NCI-H1930 (cell line): ENCODE measurements at regions not wholly inside any gene's neighbourhood (a gene's known extent, or its start where the extent isn't known, plus 50 kb on each side); places are given as distances from the start of the nearest gene placed in this dataset.
"Not testable (repeated sequence)": the region's sequence is repeated elsewhere in the genome, so short reads cannot be mapped to it uniquely, and the experiment has no call there.

Experiments
- DNase-seq, 2 experiments: peaks; one replicate each; lab custom pipeline; 2025; lab: John Stamatoyannopoulos, UW

DNA sequence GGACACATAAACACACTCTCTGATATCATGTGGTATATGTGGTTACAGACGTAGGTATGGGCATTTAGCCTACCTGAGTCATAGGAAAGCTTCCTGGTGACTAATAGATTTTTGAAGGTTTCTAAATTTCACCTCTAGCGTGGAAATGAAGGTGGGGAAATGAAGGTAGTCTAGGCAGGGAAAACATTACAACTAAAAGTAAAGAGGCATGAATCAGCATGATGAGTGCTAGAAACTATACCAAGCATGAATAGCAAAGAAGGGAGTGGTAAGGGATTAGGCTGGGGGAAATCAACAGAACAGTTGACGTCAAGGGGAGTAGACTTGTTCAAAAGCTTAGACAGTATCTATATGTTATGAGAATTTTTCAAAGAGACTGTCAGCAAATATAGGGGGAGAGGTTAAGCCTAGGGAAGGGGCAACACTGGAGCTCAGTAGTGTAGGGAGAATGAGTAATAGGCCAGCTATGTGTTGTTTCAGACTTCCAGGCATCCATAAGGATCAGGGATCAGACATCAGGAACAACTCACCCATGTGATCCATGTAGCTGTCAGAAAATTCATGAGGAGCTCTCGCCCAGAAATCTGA is 279.3 kb upstream of the DIPK2B start:
- DNase-seq: no peak

- DNase-seq: no peak
Observed at GRCh38 chrX:45479196-45479834, 278.6 kb upstream of the DIPK2B start.

DNA sequence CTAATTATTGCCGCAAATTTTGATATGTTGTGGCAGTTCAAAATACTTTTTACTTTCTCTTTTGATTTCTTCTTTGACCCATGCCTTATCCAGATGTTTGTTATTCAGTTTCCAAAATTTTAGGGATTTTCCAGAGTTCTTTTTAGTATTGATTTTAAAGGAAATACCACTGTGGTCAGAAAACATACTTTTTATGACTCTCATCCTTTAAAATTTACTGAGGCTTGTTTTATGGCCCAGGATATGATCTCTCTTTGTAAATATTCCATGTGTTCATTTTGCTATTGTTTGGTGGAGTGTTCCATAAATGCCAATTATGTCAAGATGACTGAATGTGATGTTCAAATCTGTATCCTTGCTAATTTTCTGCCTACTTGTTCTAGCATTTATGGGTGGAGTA is 272.3 kb upstream of the DIPK2B start:
- no peak for DNase-seq

DNA sequence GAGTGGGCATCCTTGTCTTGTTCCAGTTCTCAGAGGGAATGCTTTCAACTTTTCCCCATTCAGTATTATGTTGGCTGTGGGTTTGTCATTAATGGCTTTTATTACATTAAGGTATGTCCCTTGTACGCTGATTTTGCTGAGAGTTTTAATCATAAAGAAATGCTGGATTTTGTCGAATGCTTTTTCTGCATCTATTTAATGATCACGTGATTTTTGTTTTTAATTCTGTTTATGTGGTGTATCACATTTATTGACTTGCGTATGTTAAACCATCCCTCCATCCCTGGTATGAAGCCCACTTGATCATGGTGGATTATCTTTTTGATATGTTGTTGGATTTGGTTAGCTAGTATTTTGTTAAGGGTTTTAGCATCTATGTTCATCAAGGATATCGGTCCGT is 266.9 kb upstream of the DIPK2B start:
- DNase-seq: not testable (repeated sequence)

DNA sequence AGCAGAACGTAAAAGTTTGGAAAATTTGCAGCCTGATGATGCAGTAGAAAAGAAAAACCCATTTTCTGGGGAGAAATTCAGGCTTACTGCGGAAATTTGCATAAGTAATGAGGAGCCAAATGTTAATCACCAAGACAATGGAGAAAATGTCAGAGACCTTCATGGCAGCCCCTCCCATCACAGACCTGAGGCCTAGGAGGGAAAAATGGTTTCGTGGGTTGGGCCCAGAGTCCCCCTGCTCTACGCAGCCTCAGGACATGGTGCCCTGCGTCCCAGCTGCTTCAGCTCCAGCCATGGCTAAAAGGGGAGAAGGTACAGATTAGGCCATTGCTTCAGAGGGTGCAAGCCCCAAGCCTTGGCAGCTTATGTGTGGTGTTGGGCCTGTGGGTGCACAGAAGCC is 255.1 kb upstream of the DIPK2B start:
- DNase-seq: not testable (repeated sequence)

DNA sequence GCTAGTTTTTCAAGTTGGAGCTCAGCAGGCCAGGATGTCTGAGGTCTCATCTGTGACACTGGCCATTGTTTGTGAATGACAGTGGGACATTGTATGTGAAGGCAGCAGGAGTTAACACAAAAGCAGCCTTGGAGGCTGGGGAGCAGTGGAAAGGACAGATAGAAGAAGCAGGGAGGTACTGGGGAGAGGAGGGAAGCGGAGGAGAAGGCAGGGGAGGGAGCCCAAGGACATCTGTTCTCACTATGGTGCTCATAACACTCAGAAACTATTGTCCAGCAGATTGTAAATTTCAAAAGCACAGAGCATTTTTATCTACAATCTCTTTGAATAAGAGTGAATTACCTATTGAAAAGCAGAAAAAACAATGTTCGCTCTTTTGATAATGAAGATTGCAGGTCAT is 253.6 kb upstream of the DIPK2B start:
- DNase-seq: no peak

DNA sequence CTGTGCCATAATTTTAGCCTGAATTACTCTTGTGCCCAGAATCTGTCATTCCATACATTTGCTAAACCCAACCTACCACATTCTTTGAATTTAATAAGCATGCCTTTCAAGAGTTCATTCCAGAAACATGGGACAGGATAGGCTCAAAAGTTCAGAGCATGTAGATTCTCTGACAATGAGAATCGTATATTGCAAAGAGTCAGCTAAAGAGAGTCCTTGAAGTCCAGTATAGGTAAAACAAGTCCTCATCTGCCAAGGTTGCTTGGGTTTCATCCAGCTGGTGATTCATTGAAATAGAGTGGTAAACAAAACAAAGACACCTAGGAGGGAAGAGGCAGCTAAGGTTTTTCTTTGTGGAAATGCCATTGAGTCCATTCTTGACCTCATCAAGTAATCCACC is 249.3 kb upstream of the DIPK2B start:
- DNase-seq: no peak

DNA sequence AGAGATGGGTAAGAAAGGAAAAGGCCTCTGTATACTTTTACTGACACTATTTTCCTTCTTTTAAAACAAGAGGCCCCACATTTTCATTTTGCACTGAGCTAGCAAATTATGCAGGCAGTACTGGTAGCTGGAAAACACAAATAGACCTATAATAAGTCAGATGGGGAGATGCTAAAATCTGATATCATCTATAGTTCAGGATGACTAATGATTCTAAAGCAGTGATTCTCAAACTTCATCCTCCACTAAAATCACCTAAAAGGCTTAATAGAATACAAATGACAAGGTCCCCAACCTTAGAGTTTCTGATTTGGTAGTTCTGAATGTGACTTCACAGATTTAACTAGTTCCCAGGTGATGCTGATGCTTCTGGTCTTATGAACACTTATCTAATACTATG is 247.3 kb upstream of the DIPK2B start:
- DNase-seq: no peak

GRCh38 chrX:45447331-45447730 is 246.7 kb upstream of the DIPK2B start:
- DNase-seq: no peak

DNA sequence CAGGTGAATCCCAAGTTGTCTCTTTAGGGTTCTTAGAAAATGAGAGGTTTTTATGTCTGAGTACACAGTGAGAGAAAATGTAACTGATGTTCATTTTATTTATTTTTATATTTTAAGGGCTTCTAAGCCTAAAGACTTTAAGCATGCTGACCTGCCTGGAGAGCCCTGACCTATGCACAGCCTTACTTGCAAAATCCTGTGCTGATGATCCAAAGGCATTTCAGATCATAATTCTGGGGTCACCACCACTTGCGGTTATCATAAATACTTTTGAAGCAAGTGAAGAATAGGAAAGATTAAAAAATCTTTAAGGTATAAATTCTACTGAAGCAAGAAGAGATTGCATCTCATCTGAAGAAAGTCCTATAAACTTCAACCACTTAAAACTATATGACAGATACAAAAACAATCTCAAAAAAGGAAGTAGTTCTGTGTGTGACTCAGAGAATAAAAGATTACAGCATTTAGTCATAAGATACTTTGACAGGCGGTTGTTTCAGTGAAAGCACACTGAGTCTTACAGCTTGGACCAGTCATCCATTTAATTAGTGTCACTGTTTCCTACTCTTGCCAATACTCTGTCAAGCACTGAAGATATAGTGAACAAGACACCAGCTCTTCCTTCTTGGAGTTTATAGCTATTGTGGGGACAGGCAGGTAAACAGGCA is 245.2 kb upstream of the DIPK2B start:
- DNase-seq: no peak

GRCh38 chrX:45437186-45437585 is 236.5 kb upstream of the DIPK2B start:
- DNase-seq: no peak

DNA sequence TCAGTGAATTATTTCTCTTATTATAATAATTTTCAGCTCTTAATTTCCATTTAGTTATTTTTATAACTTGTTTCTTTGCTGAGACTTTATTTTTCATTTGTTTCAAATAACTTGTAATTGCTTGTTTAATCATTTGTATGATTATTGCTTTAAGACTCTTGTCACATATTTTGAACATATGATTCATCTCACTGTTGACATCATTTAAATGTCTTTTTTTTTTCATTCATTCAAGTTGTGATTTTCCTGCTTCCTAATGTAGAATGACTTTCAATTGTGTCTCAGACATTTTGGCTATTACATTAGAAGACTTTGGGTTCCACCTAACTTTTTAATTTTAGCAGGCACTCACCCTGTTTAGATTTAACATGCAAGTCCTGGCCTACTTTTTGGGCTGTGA is 234.8 kb upstream of the DIPK2B start:
- no peak for DNase-seq

GRCh38 chrX:45434231-45434630 is 233.6 kb upstream of the DIPK2B start:
- DNase-seq: no peak

- no peak for DNase-seq
Observed at GRCh38 chrX:45428831-45429230, 228.2 kb upstream of the DIPK2B start.

DNA sequence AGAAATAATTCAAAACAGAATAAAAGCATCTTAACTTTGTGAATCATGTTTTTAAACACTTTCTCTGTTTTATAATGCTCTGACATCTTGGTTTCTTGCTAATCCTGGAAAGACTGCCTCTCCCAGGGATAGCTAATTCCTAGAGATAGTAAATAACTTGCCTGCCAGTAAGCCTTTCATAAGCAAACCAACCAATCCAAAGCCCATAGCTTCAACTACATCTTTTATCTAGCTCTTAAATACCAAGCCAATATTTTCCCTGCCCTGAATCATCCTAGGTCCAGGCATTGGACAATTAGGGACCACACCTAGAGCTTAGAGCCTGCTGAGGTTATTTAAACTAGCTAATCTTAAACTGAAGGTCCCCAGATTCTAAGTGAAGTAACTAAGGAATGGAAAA is 223.7 kb upstream of the DIPK2B start:
- DNase-seq: no peak

GRCh38 chrX:45422216-45422925 is 221.7 kb upstream of the DIPK2B start:
- DNase-seq: no peak

- no peak for DNase-seq
Observed at GRCh38 chrX:45421806-45422205, 221.1 kb upstream of the DIPK2B start.

DNA sequence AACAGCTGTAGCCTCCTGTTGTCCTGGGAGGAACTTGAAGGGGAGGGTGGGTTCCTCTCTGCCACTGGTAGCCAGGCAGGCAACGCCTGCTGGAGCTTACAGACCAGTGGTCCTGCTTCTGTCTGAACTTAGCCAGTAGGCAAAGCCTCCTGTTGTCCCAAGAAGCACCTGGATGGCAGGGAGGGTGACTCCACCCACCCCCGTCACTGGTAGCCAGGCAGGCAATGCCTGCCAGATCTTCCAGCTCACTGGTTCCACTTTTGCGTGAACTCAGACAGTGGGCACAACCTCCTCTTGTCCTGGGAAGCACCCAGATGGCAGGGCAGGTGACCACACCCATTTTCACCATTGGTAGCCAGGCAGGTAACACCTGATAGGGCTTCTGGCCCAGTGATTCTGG is 203.5 kb upstream of the DIPK2B start:
- DNase-seq: no peak

- no peak for DNase-seq
Observed at GRCh38 chrX:45401923-45402322, 201.2 kb upstream of the DIPK2B start.

DNA sequence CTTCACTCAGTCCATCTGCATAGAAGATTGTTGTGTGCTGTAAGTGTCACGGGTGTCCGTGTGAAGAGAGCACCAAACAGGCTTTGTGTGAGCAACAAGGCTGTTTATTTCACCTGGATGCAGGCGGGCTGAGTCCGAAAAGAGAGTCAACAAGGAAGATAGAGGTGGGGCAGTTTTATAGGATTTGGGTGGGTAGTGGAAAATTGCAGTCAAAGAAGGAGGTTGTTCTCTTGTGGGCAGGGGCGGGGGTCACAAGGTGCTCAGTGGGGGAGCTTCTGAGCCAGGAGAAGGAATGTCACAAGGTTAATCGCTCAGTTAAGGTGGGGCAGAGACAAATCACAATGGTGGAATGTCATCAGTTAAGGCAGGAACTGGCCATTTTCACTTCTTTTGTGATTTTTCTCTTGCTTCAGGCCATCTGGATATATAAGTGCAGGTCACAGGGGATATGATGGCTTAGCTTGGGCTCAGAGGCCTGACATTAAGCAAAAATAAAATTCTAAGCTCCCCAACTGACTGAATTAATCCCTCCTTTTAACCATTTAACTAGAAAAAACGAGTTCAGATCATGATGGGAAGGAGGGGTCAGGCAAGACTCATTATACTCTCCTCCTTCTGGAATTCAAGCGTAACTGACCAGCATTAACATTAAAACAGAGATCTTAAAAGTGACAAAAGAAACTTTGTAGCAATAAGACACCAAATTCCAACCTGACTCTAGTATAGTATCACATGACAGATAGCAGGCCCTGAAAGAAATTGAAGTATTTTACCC is 200.5 kb upstream of the DIPK2B start:
- DNase-seq: not testable (repeated sequence)

- DNase-seq: no peak
Observed at GRCh38 chrX:45400027-45400779, 199.5 kb upstream of the DIPK2B start.

- DNase-seq: no peak
Observed at GRCh38 chrX:45385757-45386156, 185.1 kb upstream of the DIPK2B start.
